Amniotic stem cell (primary cell): ENCODE measurements at regions not wholly inside any gene's neighbourhood (a gene's known extent, or its start where the extent isn't known, plus 50 kb on each side); places are given as distances from the start of the nearest gene placed in this dataset.

Experiments
- DNase-seq: peaks from one replicate; lab custom pipeline; 2025; lab: John Stamatoyannopoulos, UW

GRCh38 chr13:78334059-78334458 lies 269.3 kb downstream of the POU4F1 start:
- no peak for DNase-seq

GRCh38 chr13:78326633-78327032 lies 276.7 kb downstream of the POU4F1 start:
- no peak for DNase-seq

- no peak for DNase-seq
These were observed 277.8 kb downstream of the POU4F1 start for GRCh38 chr13:78325585-78325984.

- DNase-seq = no peak
These were observed 279.5 kb downstream of the POU4F1 start for GRCh38 chr13:78323848-78324247.

GRCh38 chr13:78323040-78323439 lies 280.3 kb downstream of the POU4F1 start:
- DNase-seq = no peak

- DNase-seq = no peak
These were observed 284.2 kb downstream of the POU4F1 start for GRCh38 chr13:78319101-78319627.

- no peak for DNase-seq
These were observed 286.3 kb downstream of the POU4F1 start for GRCh38 chr13:78317030-78317429.

GRCh38 chr13:78309497-78310180 lies 293.7 kb downstream of the POU4F1 start:
- DNase-seq = no peak

GRCh38 chr13:78306519-78307206 lies 296.7 kb downstream of the POU4F1 start:
- DNase-seq = no peak

GRCh38 chr13:78305171-78305570 lies 298.2 kb downstream of the POU4F1 start:
- DNase-seq = no peak

- DNase-seq = no peak
These were observed 303.3 kb downstream of the POU4F1 start for GRCh38 chr13:78299832-78300623.

GRCh38 chr13:78298657-78299056 lies 304.7 kb downstream of the POU4F1 start:
- no peak for DNase-seq

- DNase-seq = no peak
These were observed 316.6 kb downstream of the POU4F1 start for GRCh38 chr13:78286748-78287147.

GRCh38 chr13:78265098-78265497 lies 338.3 kb downstream of the POU4F1 start:
- DNase-seq = no peak

GRCh38 chr13:78258304-78258703 lies 339.7 kb upstream of the EDNRB start:
- no peak for DNase-seq

GRCh38 chr13:78256484-78256883 lies 337.9 kb upstream of the EDNRB start:
- no peak for DNase-seq

GRCh38 chr13:78254113-78254512 lies 335.5 kb upstream of the EDNRB start:
- DNase-seq = no peak

GRCh38 chr13:78247362-78247761 lies 328.7 kb upstream of the EDNRB start:
- no peak for DNase-seq

- peak; percentile 6 for DNase-seq
These were observed 322.8 kb upstream of the EDNRB start for GRCh38 chr13:78241278-78241919.

- no peak for DNase-seq
These were observed 321.1 kb upstream of the EDNRB start for GRCh38 chr13:78239714-78240113.

- DNase-seq = no peak
These were observed 320.3 kb upstream of the EDNRB start for GRCh38 chr13:78238911-78239310.

- DNase-seq = no peak
These were observed 310.3 kb upstream of the EDNRB start for GRCh38 chr13:78228940-78229339.
